ENCODE measurements at regions not wholly inside any gene's neighbourhood (a gene's known extent, or its start where the extent isn't known, plus 50 kb on each side); places are given as distances from the start of the nearest gene placed in this dataset.

- 46 to 53% methylated on average over 4 of the region's 4 CpGs for WGBS, 2 donors (ENCODE audit: low coverage in 1 of 2)
- no peak overlapping the region for H3K27ac ChIP-seq
Observed at GRCh38 chr12:91538418-91538817, 355.8 kb upstream of the DCN start.

GRCh38 chr12:91533366-91533765 is 350.7 kb upstream of the DCN start:
- no peak for TF ChIP-seq POLR2AphosphoS5 (IDR thresholded peaks at IDR 0.05)
- no peak for TF ChIP-seq POLR2A (IDR thresholded peaks at IDR 0.05)
- no peak for TF ChIP-seq EP300 (IDR thresholded peaks at IDR 0.05)
- no peak for TF ChIP-seq CTCF (IDR thresholded peaks at IDR 0.05)
- no peak overlapping the region for H3K4me3 ChIP-seq
- 95 to 100% methylated on average over 1 of the region's 1 CpG for WGBS, 2 donors (ENCODE audit: low coverage in 1 of 2)
- H3K9me3 ChIP-seq, result peaks cover 0 to 22% (median 0%) of the 10 kb centered on the region in 3 donors
- no peak overlapping the region for H3K27ac ChIP-seq
- no peaks in the 10 kb centered on the region for H3K4me1 ChIP-seq
- no peaks in the 10 kb centered on the region for H3K36me3 ChIP-seq
- no peaks in the 10 kb centered on the region for H3K27me3 ChIP-seq
- ATAC-seq, result no peak

More at GRCh38 chr12:91538418-91538817, 355.8 kb upstream of the DCN start:
- H3K4me3 ChIP-seq, result no peak overlapping the region
- peaks cover 0 to 13% (median 0%) of the 10 kb centered on the region in 3 donors for H3K9me3 ChIP-seq
- no peak for ATAC-seq
- H3K4me1 ChIP-seq, result no peaks in the 10 kb centered on the region
- no peak for TF ChIP-seq CTCF (IDR thresholded peaks at IDR 0.05)
- TF ChIP-seq POLR2A (IDR thresholded peaks at IDR 0.05), result no peak
- no peak for TF ChIP-seq EP300 (IDR thresholded peaks at IDR 0.05)
- no peak for TF ChIP-seq POLR2AphosphoS5 (IDR thresholded peaks at IDR 0.05)
- no peaks in the 10 kb centered on the region for H3K36me3 ChIP-seq
- no peaks in the 10 kb centered on the region for H3K27me3 ChIP-seq

- Histone ChIP-seq H3K4me3 (no peak overlapping the region), H3K27ac (no peak overlapping the region), H3K27me3 (no peaks in the 10 kb centered on the region), H3K4me1 (no peaks in the 10 kb centered on the region), H3K9me3 (peaks cover 0 to 22% (median 0%) of the 10 kb centered on the region in 3 donors), H3K36me3 (no peaks in the 10 kb centered on the region)
- no peak for ATAC-seq
- no peak for TF ChIP-seq CTCF (IDR thresholded peaks at IDR 0.05)
- TF ChIP-seq POLR2AphosphoS5 (IDR thresholded peaks at IDR 0.05), result no peak
- 80 to 93% methylated on average over 1 of the region's 1 CpG for WGBS, 2 donors (ENCODE audit: low coverage in 1 of 2)
Observed at GRCh38 chr12:91529829-91530228, 347.2 kb upstream of the DCN start.

GRCh38 chr12:91523831-91524230 is 341.2 kb upstream of the DCN start:
- ATAC-seq, result no peak
- Histone ChIP-seq H3K4me1 (no peaks in the 10 kb centered on the region), H3K27me3 (no peaks in the 10 kb centered on the region), H3K4me3 (no peak overlapping the region), H3K9me3 (no peaks in the 10 kb centered on the region), H3K27ac (no peak overlapping the region), H3K36me3 (no peaks in the 10 kb centered on the region)
- TF ChIP-seq EP300 (IDR thresholded peaks at IDR 0.05), result no peak
- TF ChIP-seq POLR2A (IDR thresholded peaks at IDR 0.05), result no peak
- TF ChIP-seq POLR2AphosphoS5 (IDR thresholded peaks at IDR 0.05), result no peak
- TF ChIP-seq CTCF (IDR thresholded peaks at IDR 0.05), result no peak
- WGBS, 2 donors (ENCODE audit: low coverage in 1 of 2), result 49 to 74% methylated on average over 2 to 4 of the region's 4 CpGs

- ATAC-seq, result no peak
- TF ChIP-seq CTCF (IDR thresholded peaks at IDR 0.05), result no peak
- no peak for TF ChIP-seq POLR2A (IDR thresholded peaks at IDR 0.05)
- TF ChIP-seq POLR2AphosphoS5 (IDR thresholded peaks at IDR 0.05), result no peak
- TF ChIP-seq EP300 (IDR thresholded peaks at IDR 0.05), result no peak
Observed at GRCh38 chr12:91516695-91517047, 334.1 kb upstream of the DCN start.

More at GRCh38 chr12:91516695-91517047, 334.1 kb upstream of the DCN start:
- Histone ChIP-seq H3K27ac (no peak overlapping the region), H3K27me3 (no peaks in the 10 kb centered on the region), H3K4me3 (no peak overlapping the region), H3K4me1 (no peaks in the 10 kb centered on the region), H3K9me3 (no peaks in the 10 kb centered on the region), H3K36me3 (no peaks in the 10 kb centered on the region)
